ENCODE measurements at regions not wholly inside any gene's neighbourhood (a gene's known extent, or its start where the extent isn't known, plus 50 kb on each side); places are given as distances from the start of the nearest gene placed in this dataset.

DNA sequence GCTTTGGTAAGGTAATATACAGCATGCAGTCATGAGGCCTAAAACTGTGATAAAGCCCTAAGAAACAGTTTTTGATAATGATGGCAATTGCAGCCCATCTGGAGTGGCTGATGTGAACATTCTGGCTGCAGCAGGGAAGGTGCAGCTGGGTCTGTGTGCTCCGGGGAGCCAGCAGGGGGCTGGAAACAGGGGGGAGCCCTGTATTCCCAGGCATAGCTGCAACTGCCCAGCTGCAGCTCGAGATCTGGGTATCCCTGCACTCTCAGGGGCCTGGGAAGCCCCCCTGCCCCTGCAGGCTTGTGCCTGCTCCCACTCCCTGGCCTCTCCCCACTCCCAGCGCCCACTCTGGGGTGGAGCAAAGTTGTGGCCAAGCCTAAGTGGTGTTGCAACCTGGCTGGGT lies 95.6 kb downstream of the RRAGB start:
- H4K20me1 ChIP-seq (ENCODE audit: low read depth): no peaks in the 10 kb centered on the region
- H3K36me3 ChIP-seq: no peaks in the 10 kb centered on the region
- Mint-ChIP-seq H3K36me3 (no peaks in the 10 kb centered on the region), H3K27ac (no peak overlapping the region), H3K4me3 (no peak overlapping the region), H3K4me1 (no peaks in the 10 kb centered on the region), H3K9me3 (peaks cover 9% of the 10 kb centered on the region), H3K27me3 (ENCODE audit: insufficient read depth, low read depth) (peaks cover under 1% of the 10 kb centered on the region)
- H3F3A ChIP-seq (ENCODE audit: low read depth): no peaks in the 10 kb centered on the region
- no peaks in the 10 kb centered on the region for H3K4me1 ChIP-seq
- no peak for DNase-seq (ENCODE audit: low spot score)
- H2AFZ ChIP-seq (replicated peaks): no peak overlapping the region
- H3K79me2 ChIP-seq (ENCODE audit: low read depth): no peaks in the 10 kb centered on the region
- H3K27ac ChIP-seq: no peak overlapping the region
- H3K27me3 ChIP-seq: no peaks in the 10 kb centered on the region
- no peak overlapping the region for H3K4me2 ChIP-seq
- H3K9ac ChIP-seq: no peak overlapping the region
- H3K9me3 ChIP-seq (ENCODE audit: low read depth): no peaks in the 10 kb centered on the region
- no peak overlapping the region for H3K4me3 ChIP-seq
- TF ChIP-seq, protein P1, sequence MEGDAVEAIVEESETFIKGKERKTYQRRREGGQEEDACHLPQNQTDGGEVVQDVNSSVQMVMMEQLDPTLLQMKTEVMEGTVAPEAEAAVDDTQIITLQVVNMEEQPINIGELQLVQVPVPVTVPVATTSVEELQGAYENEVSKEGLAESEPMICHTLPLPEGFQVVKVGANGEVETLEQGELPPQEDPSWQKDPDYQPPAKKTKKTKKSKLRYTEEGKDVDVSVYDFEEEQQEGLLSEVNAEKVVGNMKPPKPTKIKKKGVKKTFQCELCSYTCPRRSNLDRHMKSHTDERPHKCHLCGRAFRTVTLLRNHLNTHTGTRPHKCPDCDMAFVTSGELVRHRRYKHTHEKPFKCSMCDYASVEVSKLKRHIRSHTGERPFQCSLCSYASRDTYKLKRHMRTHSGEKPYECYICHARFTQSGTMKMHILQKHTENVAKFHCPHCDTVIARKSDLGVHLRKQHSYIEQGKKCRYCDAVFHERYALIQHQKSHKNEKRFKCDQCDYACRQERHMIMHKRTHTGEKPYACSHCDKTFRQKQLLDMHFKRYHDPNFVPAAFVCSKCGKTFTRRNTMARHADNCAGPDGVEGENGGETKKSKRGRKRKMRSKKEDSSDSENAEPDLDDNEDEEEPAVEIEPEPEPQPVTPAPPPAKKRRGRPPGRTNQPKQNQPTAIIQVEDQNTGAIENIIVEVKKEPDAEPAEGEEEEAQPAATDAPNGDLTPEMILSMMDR (IDR thresholded peaks at IDR 0.05): no peak
- TF ChIP-seq EZH2phosphoT487 (IDR thresholded peaks at IDR 0.05): no peak
- TF ChIP-seq EZH2 (IDR thresholded peaks at IDR 0.05): no peak

DNA sequence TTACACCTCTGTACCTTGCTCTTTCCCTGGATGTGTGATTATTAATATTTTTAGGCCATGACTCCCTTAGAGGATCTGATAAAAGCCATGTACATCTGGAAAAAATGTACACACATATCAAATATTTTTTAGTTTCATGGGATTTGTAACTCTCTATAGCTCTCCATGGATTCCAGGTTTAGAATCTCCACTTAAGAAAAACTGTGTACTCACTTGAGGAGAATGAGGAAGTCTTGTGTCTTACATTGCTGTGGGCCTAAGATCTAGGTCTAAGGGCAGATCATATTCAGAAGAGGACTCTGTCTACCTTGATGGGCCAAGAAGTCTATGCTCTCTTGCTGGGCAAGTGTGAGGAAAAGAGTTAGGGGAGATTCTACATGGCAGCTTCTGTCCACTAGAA lies 98.0 kb downstream of the RRAGB start:
- TF ChIP-seq, protein P1 (IDR thresholded peaks at IDR 0.05): no peak
- TF ChIP-seq EZH2phosphoT487 (IDR thresholded peaks at IDR 0.05): no peak
- no peaks in the 10 kb centered on the region for H3K4me1 ChIP-seq
- no peaks in the 10 kb centered on the region for H4K20me1 ChIP-seq (ENCODE audit: low read depth)
- no peaks in the 10 kb centered on the region for H3F3A ChIP-seq (ENCODE audit: low read depth)
- H3K4me2 ChIP-seq: no peak overlapping the region
- Mint-ChIP-seq H3K27me3 (ENCODE audit: insufficient read depth, low read depth) (peaks cover 3% of the 10 kb centered on the region), H3K36me3 (no peaks in the 10 kb centered on the region), H3K27ac (no peak overlapping the region), H3K9me3 (peaks cover 9% of the 10 kb centered on the region), H3K4me1 (no peaks in the 10 kb centered on the region), H3K4me3 (no peak overlapping the region)
- no peaks in the 10 kb centered on the region for H3K27me3 ChIP-seq
- DNase-seq (ENCODE audit: low spot score): no peak
- no peaks in the 10 kb centered on the region for H3K9me3 ChIP-seq (ENCODE audit: low read depth)
- no peak overlapping the region for H3K9ac ChIP-seq
- no peaks in the 10 kb centered on the region for H3K79me2 ChIP-seq (ENCODE audit: low read depth)
- H3K4me3 ChIP-seq: no peak overlapping the region
- H2AFZ ChIP-seq (replicated peaks): no peak overlapping the region
- no peaks in the 10 kb centered on the region for H3K36me3 ChIP-seq
- H3K27ac ChIP-seq: no peak overlapping the region

DNA sequence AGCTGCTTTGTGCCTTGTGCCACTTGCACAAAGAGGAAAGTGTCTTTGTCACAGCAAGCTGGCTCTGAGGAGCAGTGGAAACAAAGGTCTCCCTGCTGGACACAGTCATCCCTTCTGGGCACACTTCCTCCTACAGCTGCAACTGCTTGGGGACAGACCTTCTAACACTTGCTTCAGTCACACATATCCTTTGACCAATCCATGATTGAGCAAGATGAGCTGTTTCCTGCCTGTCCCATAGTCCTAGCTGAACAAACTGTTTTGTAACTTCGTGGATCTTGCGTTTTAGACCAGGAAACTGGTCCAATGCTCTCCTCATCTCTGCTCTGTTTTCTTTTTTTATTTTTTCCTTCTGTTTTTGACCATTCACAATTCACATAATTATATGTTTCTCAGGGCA lies 98.5 kb downstream of the RRAGB start:
- no peak overlapping the region for H3K4me3 ChIP-seq
- no peaks in the 10 kb centered on the region for H3K4me1 ChIP-seq
- no peaks in the 10 kb centered on the region for H3K36me3 ChIP-seq
- H3K4me2 ChIP-seq: no peak overlapping the region
- H3K27me3 ChIP-seq: no peaks in the 10 kb centered on the region
- Mint-ChIP-seq H3K9me3 (peaks cover 9% of the 10 kb centered on the region), H3K4me3 (no peak overlapping the region), H3K4me1 (no peaks in the 10 kb centered on the region), H3K27ac (no peak overlapping the region), H3K36me3 (no peaks in the 10 kb centered on the region), H3K27me3 (ENCODE audit: insufficient read depth, low read depth) (peaks cover 3% of the 10 kb centered on the region)
- H3K9me3 ChIP-seq (ENCODE audit: low read depth): no peaks in the 10 kb centered on the region
- no peaks in the 10 kb centered on the region for H3K79me2 ChIP-seq (ENCODE audit: low read depth)
- no peak overlapping the region for H3K9ac ChIP-seq
- H2AFZ ChIP-seq (replicated peaks): no peak overlapping the region
- H4K20me1 ChIP-seq (ENCODE audit: low read depth): no peaks in the 10 kb centered on the region
- H3F3A ChIP-seq (ENCODE audit: low read depth): no peaks in the 10 kb centered on the region
- DNase-seq (ENCODE audit: low spot score): no peak
- H3K27ac ChIP-seq: no peak overlapping the region
- no peak for TF ChIP-seq EZH2phosphoT487 (IDR thresholded peaks at IDR 0.05)

DNA sequence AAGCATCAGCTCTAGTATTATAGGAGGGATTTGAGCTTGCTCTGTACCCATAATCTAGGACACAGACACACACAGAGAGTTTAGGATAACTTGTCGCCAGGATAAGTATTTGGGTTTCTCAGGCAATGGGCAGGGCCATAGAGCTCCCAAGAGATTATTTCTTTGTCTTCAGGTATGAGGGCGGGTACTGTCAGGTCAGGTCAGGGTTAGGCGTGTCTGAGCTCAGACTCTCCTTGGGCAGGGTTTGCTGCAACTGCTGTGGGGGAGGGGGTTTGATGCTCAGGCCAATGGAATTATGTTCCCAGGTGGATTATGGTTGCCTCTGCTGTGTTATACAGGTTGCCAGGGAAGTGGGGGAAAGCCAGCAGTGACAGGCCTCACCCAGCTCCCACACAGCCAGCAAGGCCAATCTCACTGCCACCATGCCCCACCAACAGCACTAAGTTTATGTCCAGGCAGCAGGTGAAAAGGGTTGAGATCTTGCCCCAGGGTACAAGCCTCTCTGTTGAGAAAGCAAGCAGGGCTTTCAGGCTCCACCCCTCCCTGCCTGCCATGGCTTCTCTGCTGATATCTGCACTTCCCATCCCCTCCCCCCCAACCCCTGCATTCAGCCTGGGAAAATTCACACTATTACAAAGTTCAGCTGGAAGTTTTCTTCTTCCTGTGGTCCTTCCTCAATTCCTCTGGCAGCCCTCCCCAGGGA lies 101.3 kb downstream of the RRAGB start:
- Mint-ChIP-seq H3K27me3 (ENCODE audit: insufficient read depth, low read depth) (peaks cover 3% of the 10 kb centered on the region), H3K36me3 (no peaks in the 10 kb centered on the region), H3K9me3 (peaks cover 14% of the 10 kb centered on the region), H3K27ac (no peak overlapping the region), H3K4me3 (no peak overlapping the region), H3K4me1 (no peaks in the 10 kb centered on the region)
- H3K27me3 ChIP-seq: no peaks in the 10 kb centered on the region
- H2AFZ ChIP-seq (replicated peaks): no peak overlapping the region
- H3K36me3 ChIP-seq: no peaks in the 10 kb centered on the region
- no peaks in the 10 kb centered on the region for H3K79me2 ChIP-seq (ENCODE audit: low read depth)
- no peak overlapping the region for H3K4me2 ChIP-seq
- H3K4me3 ChIP-seq: no peak overlapping the region
- no peaks in the 10 kb centered on the region for H4K20me1 ChIP-seq (ENCODE audit: low read depth)
- no peak overlapping the region for H3K9ac ChIP-seq
- no peak for DNase-seq (ENCODE audit: low spot score)
- peaks cover 3% of the 10 kb centered on the region for H3K9me3 ChIP-seq (ENCODE audit: low read depth)
- TF ChIP-seq EZH2phosphoT487 (IDR thresholded peaks at IDR 0.05): no peak
- no peak for TF ChIP-seq EZH2 (IDR thresholded peaks at IDR 0.05)
- TF ChIP-seq, protein P1 (IDR thresholded peaks at IDR 0.05): no peak
- H3F3A ChIP-seq (ENCODE audit: low read depth): no peaks in the 10 kb centered on the region
- no peaks in the 10 kb centered on the region for H3K4me1 ChIP-seq
- H3K27ac ChIP-seq: no peak overlapping the region

Data from neural progenitor cell (in vitro differentiated cells).